GM21825 (cell line): ENCODE measurements at regions not wholly inside any gene's neighbourhood (a gene's known extent, or its start where the extent isn't known, plus 50 kb on each side); places are given as distances from the start of the nearest gene placed in this dataset.

ENCODE experiments used
- ATAC-seq: cut with Tn5 transposase; IDR thresholded peaks from one replicate; pipeline ENCODE4 v1.9.1; 2021; ENCODE audit warnings: mild to moderate bottlenecking, moderate library complexity; ENCODE audit not compliant: unreplicated experiment

GRCh38 chr1:244953901-244954300 is 89.6 kb upstream of the HNRNPU start:
- ATAC-seq = no peak

DNA sequence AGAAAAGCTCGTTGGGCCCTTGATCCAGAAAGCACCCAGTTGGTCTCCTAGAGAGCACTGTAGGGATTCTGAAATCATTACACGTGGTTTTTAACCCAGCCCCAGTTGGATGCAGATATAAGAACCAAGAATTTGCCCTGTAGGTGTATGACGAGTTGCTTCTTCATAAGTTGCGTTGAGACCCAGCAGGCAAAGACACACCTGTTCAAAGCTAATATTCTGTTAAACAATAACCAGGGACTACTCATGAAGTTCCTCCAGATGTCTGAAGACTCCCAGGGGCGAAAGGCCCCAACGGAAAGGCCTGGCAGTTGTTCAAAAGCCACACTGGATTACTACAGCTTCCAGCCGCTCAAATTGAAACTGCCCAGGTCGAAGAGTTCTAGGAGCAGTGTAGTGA is 88.6 kb upstream of the HNRNPU start:
- ATAC-seq = peak; percentile 93

DNA sequence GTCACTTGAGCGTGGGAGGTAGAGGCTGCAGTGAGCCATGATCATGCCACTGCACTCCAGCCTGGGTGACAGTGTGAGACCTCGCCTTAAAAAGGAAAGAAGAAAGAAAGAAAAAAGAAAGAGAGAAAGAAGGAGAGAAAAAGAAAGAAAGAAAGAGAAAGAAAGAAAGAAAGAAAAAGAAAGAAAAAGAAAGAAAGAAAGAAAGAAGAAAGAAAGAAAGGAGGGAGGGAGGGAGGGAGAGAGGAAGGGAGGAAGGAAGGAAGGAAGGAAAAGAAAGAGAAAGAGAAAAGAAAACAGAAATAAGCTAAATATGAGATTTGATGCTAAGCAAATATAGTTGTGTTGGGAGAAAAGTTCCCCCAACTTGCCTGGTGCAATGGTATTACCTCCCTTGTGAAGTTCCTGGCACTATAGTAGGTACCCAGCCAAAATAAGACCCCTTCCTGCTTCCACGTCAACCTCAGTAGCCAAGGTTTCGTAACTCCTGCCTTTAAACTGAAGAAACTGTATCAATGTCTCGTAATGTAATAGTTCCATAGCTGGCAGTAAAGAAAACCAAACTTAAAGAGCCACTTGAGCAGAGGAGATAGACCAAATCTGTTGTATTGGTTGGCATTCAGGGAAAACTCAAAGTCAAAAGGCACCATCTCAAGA is 88.1 kb upstream of the HNRNPU start:
- ATAC-seq = no peak

DNA sequence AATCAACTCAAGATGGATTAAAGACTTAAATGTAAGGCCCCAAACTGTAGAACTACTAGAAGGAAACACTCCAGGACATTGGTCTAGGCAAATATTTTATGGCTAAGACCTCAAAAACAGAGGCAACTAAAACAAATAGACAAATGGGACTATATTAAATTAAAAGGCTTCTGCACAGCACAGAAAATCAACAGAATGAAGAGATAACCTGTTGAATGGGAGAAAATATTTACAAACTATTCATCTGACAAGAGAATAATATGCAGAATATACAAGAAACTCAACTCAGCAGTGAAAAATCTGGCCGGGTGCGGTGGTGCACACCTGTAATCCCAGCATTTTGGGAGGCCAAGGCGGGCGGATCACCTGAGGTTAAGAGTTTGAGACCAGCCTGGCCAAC is 84.1 kb upstream of the HNRNPU start:
- ATAC-seq = no peak

DNA sequence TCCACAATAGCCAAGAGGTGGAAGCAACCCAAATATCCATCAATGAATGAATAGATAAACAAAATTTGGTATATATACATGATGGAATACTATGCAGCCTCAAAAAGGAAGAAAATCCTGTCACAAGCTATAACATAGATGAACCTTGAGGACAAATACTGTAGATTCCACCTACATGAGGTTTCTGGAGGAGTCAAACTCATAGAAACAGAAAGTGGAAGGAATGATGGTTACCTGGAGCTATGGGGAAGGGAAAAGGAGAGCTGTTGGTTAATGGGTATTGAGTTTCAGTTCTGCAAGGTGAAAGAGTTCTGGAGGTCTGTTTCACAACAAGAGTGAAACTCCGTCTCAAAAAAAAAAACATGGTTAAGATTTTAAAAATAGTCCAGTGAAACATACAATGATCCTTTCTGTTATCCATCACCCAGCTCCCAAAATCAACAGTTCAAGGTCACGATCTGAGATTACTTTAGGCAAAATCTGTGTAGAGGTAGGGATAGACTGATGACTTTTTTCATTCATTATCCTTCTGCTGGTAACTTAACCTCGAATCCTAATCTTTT is 80.8 kb upstream of the HNRNPU start:
- peak; percentile 83 for ATAC-seq

DNA sequence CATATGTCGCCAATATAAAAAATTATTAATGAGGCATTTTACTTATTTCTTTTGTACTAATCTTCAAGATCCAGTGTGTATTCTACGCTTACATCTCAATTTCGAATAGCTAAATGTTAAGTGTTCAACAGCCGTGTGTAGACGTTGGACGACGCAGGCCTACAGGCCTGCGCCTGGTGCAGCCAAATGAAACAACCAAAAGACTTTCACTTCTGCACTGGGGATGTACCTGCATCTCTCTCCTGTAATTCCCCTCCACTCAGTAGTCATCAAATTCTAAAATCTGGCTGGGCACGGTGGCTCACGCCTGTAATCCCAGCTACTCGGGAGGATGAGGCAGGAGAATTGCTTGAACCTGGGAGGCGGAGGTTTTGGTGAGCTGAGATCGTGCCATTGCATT is 76.8 kb upstream of the HNRNPU start:
- ATAC-seq = peak; percentile 73

DNA sequence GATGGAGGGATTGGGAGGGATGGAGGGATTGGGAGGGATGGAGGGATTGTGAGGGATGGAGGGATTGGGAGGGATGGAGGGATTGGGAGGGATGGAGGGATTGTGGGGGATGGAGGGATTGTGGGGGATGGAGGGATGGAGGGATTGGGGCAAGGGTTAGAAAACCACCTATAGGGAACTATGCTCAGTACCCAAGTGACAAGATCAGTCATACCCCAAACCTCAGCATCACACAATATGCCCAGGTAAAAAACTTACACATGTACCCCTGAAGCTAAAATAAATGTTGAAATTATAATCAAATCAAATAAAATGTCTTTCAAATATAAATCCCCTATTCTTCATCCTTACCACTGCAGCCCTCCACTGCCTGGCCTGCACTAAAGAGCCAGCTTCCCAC is 72.8 kb upstream of the HNRNPU start:
- no peak for ATAC-seq

- peak; percentile 60 for ATAC-seq
Measured at GRCh38 chr1:244920911-244921761, 56.8 kb upstream of the HNRNPU start.

GRCh38 chr1:244919320-244920282 is 55.3 kb upstream of the HNRNPU start:
- ATAC-seq = peak; percentile 40

GRCh38 chr1:244918421-244919319 is 54.3 kb upstream of the HNRNPU start:
- ATAC-seq = peak; percentile 53

DNA sequence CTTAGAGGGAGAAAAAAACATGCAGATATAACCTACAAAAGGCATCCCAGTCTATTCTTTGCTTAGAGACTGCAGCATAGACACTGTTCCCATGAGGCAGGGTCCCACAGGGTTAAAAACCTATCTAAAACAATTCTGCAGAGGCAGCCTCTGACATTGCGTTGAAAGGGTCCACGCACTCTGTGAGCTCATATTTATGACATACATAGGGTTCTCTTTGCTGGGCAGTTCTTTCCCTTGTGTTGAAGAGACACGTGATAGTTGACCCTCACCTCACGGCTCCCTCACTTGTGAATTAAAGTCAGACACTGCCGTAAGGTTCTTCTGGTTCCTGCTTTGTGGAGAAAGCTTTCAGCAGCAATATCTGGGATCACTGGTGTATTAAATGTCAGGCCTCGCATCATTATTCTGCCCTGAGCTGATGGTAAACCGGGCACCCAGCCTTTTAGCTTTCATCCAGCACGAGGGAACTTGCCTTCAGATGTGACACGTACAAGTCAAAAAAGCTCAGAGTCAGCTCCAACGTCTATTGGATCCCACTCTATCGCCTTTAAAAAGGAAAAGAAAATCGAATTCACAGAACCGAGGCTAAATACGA is 52.8 kb upstream of the HNRNPU start:
- no peak for ATAC-seq

- ATAC-seq = no peak
Measured at GRCh38 chr1:244915736-244916135, 51.4 kb upstream of the HNRNPU start.

- ATAC-seq = no peak
Measured at GRCh38 chr1:244914761-244915160, 50.4 kb upstream of the HNRNPU start.
